H9 (cell line): ENCODE measurements at regions not wholly inside any gene's neighbourhood (a gene's known extent, or its start where the extent isn't known, plus 50 kb on each side); places are given as distances from the start of the nearest gene placed in this dataset.

Experiments
- DNase-seq: peaks from one replicate; pipeline ENCODE4 v3.0.0-alpha.2; 2017
- H2AFZ ChIP-seq: one replicate; pipeline ENCODE4 v1.6.1; 2013; ENCODE audit warnings: mild to moderate bottlenecking, low read length, control low read depth, moderate library complexity
- H2AK5ac ChIP-seq: 2 replicates; pipeline ENCODE4 v1.6.1; 2013; ENCODE audit warnings: low read length, control low read depth, mixed read lengths; ENCODE audit not compliant: insufficient read length
- H2BK120ac ChIP-seq: one replicate; pipeline ENCODE4 v1.6.1; 2013; ENCODE audit warnings: low read depth, mild to moderate bottlenecking, low read length, control low read depth, inconsistent platforms; ENCODE audit not compliant: poor library complexity, severe bottlenecking
- H2BK12ac ChIP-seq: 2 replicates; pipeline ENCODE4 v1.6.1; 2013; ENCODE audit warnings: low read length, control low read depth, mixed read lengths, low read depth; ENCODE audit not compliant: insufficient read length
- H2BK15ac ChIP-seq: 2 replicates; pipeline ENCODE4 v1.6.1; 2013; ENCODE audit warnings: low read depth, low read length, control low read depth
- H2BK20ac ChIP-seq: one replicate; pipeline ENCODE4 v1.6.1; 2013; ENCODE audit warnings: low read depth, mild to moderate bottlenecking, low read length, control low read depth, inconsistent platforms; ENCODE audit not compliant: poor library complexity, severe bottlenecking
- H2BK5ac ChIP-seq: 2 replicates; pipeline ENCODE4 v1.6.1; 2013; ENCODE audit warnings: low read length, control low read depth, mixed read lengths; ENCODE audit not compliant: insufficient read length
- H3K14ac ChIP-seq: 2 replicates; pipeline ENCODE4 v1.6.1; 2013; ENCODE audit warnings: low read length, control low read depth; ENCODE audit not compliant: insufficient read depth
- H3K18ac ChIP-seq: 2 replicates; pipeline ENCODE4 v1.6.1; 2013; ENCODE audit warnings: low read depth, mild to moderate bottlenecking, mixed read lengths, low read length, control low read depth; ENCODE audit not compliant: insufficient read length
- H3K23ac ChIP-seq: 2 replicates; pipeline ENCODE4 v1.6.1; 2013; ENCODE audit warnings: low read length, control low read depth, mixed read lengths, low read depth; ENCODE audit not compliant: insufficient read length
- H3K23me2 ChIP-seq: 2 replicates; pipeline ENCODE4 v1.6.1; 2013; ENCODE audit warnings: low read depth, mild to moderate bottlenecking, mixed read lengths, low read length, control low read depth; ENCODE audit not compliant: insufficient read length, poor library complexity, severe bottlenecking
- H3K27ac ChIP-seq: 2 replicates; pipeline ENCODE4 v1.5.1; 2013; ENCODE audit warnings: low read length, control low read depth, mixed read lengths, low read depth; ENCODE audit not compliant: insufficient read length
- H3K27me3 ChIP-seq: 2 replicates; pipeline ENCODE4 v1.6.1; 2013; ENCODE audit warnings: low read length, control low read depth, inconsistent platforms; ENCODE audit not compliant: insufficient read depth
- H3K4ac ChIP-seq: 2 replicates; pipeline ENCODE4 v1.6.1; 2013; ENCODE audit warnings: low read depth, mild to moderate bottlenecking, control low read depth, inconsistent platforms, low read length, moderate library complexity
- H3K4me1 ChIP-seq: 2 replicates; pipeline ENCODE4 v1.6.1; 2013; ENCODE audit warnings: low read length, control low read depth, inconsistent platforms; ENCODE audit not compliant: insufficient read depth
- H3K4me2 ChIP-seq: 2 replicates; pipeline ENCODE4 v1.6.1; 2013; ENCODE audit warnings: low read length, control low read depth, mixed read lengths; ENCODE audit not compliant: insufficient read length, insufficient read depth
- H3K56ac ChIP-seq: 2 replicates; pipeline ENCODE4 v1.6.1; 2013; ENCODE audit warnings: low read depth, mild to moderate bottlenecking, mixed read lengths, low read length, control low read depth; ENCODE audit not compliant: insufficient read length
- H3K79me1 ChIP-seq: 2 replicates; pipeline ENCODE4 v1.6.1; 2013; ENCODE audit warnings: low read depth, mild to moderate bottlenecking, moderate library complexity, low read length, control low read depth, inconsistent platforms; ENCODE audit not compliant: insufficient read depth, poor library complexity, severe bottlenecking
- H3K79me2 ChIP-seq: 2 replicates; pipeline ENCODE4 v1.6.1; 2013; ENCODE audit warnings: low read length, control low read depth, inconsistent platforms; ENCODE audit not compliant: insufficient read depth
- H3K9ac ChIP-seq: 2 replicates; pipeline ENCODE4 v1.6.1; 2013; ENCODE audit warnings: low read length, control low read depth, mixed read lengths; ENCODE audit not compliant: insufficient read length; ENCODE audit errors: extremely low read depth
- H3K9me3 ChIP-seq: one replicate; pipeline ENCODE4 v1.6.1; 2013; ENCODE audit warnings: low read depth, low read length, inconsistent platforms; ENCODE audit not compliant: control insufficient read depth
- H3T11ph ChIP-seq: one replicate; pipeline ENCODE4 v1.6.1; 2013; ENCODE audit warnings: mild to moderate bottlenecking, low read length, control low read depth, inconsistent platforms
- H4K20me1 ChIP-seq: one replicate; pipeline ENCODE4 v1.6.1; 2013; ENCODE audit not compliant: control insufficient read depth, insufficient read length, insufficient read depth
- H4K5ac ChIP-seq: 2 replicates; pipeline ENCODE4 v1.6.1; 2013; ENCODE audit warnings: low read depth, mild to moderate bottlenecking, mixed read lengths, low read length, control low read depth; ENCODE audit not compliant: insufficient read length
- H4K8ac ChIP-seq: replicated peaks from 2 replicates; pipeline ENCODE4 v1.6.1; 2013; ENCODE audit warnings: low read length, control low read depth, mixed read lengths, low read depth; ENCODE audit not compliant: insufficient read length
- H4K91ac ChIP-seq: 2 replicates; pipeline ENCODE4 v1.6.1; 2013; ENCODE audit warnings: low read depth, mild to moderate bottlenecking, moderate library complexity, mixed read lengths, low read length, control low read depth; ENCODE audit not compliant: insufficient read length
- H3K27ac Mint-ChIP-seq, 3 experiments: 2 replicates in 2 of 3; 3 replicates in 1 of 3; pipeline ENCODE4 v1.8.0; 2020 to 2021; ENCODE audit warnings: mixed read lengths in 3 of 3, mild to moderate bottlenecking in 1 of 3, moderate library complexity in 1 of 3
- H3K27me3 Mint-ChIP-seq: 2 replicates; pipeline ENCODE4 v1.8.0; 2021; ENCODE audit warnings: low read depth, mild to moderate bottlenecking, moderate library complexity, mixed read lengths
- H3K36me3 Mint-ChIP-seq, 3 experiments: 2 replicates in 2 of 3; 3 replicates in 1 of 3; pipeline ENCODE4 v1.8.0; 2020 to 2021; ENCODE audit warnings: low read depth in 3 of 3, mixed read lengths in 3 of 3; ENCODE audit not compliant: insufficient read depth in 1 of 3
- H3K4me1 Mint-ChIP-seq, 2 experiments: 2 replicates each; pipeline ENCODE4 v1.8.0; 2020; ENCODE audit warnings: mixed read lengths in 2 of 2
- H3K4me3 Mint-ChIP-seq, 2 experiments: 2 replicates in 1 of 2; 3 replicates in 1 of 2; pipeline ENCODE4 v1.8.0; 2020 to 2021; ENCODE audit warnings: mild to moderate bottlenecking in 2 of 2, mixed read lengths in 2 of 2, moderate library complexity in 1 of 2
- H3K9me3 Mint-ChIP-seq, 2 experiments: 2 replicates in 1 of 2; 3 replicates in 1 of 2; pipeline ENCODE4 v1.8.0; 2020; ENCODE audit warnings: mild to moderate bottlenecking in 2 of 2, mixed read lengths in 2 of 2, moderate library complexity in 1 of 2
- WGBS: extraction: QIAGEN DNeasy Blood & Tissue Kit; methylation state at CpG from one replicate; pipeline ENCODE4 v1.1.7; 2013; ENCODE audit warnings: missing lambda C conversion rate, low lambda C conversion rate, mixed read lengths; ENCODE audit not compliant: insufficient read length; ENCODE audit errors: extremely low coverage; 5-methylcytosine and 5-hydroxymethylcytosine counted together
- TF ChIP-seq, protein P1 (sequence below): fragments of 200-600 bp; sonication (generic); conservative IDR thresholded peaks from 3 replicates; pipeline ENCODE4 v1.8.0; 2021; ENCODE audit warnings: antibody characterized with exemption, mild to moderate bottlenecking

DNA sequence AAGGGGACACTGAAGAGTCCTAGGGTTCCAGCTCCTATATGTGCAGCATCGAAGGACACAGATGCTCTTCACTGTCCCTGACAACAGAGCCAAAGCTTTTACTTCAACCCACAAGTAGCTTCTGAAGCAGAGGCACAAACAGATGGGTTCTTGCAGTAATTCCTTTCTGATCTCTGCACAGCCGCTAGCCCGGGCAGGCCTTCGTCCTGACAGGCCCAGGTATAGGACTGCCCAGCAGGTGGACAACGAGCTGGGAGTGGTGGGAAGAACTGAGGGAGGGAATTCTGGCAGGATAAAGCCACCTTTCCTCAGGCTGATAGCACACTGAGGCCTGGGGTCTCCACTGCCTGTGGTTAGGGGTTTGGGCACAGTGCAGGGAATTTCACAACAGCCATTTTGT, 94.8 kb downstream of the RHOB start:
- Histone ChIP-seq H2BK20ac (no peak overlapping the region), H3K18ac (no peak overlapping the region), H3K14ac (no peak overlapping the region), H3K4me1 (peaks cover 13% of the 10 kb centered on the region; the same call in 1 of the 2 replicates), H3K23me2 (no peaks in the 10 kb centered on the region), H2AK5ac (no peak overlapping the region), H2BK120ac (no peak overlapping the region), H4K5ac (no peak overlapping the region), H3T11ph (no peak overlapping the region), H4K8ac (no peak overlapping the region), H3K79me1 (no peaks in the 10 kb centered on the region), H2BK12ac (no peak overlapping the region), H2BK15ac (no peak overlapping the region), H3K9ac (no peak overlapping the region), H4K91ac (no peak overlapping the region), H3K27me3 (no peaks in the 10 kb centered on the region), H4K20me1 (no peaks in the 10 kb centered on the region), H3K23ac (no peak overlapping the region), H3K4me2 (no peak overlapping the region), H3K9me3 (no peaks in the 10 kb centered on the region), H3K56ac (no peak overlapping the region), H3K4ac (no peak overlapping the region), H2AFZ (no peak overlapping the region), H3K79me2 (no peaks in the 10 kb centered on the region), H3K27ac (no peak overlapping the region), H2BK5ac (no peak overlapping the region)
- no CpG with 5 or more reads among the region's 5 CpGs for WGBS
- peaks cover 0 to 3% (median 2%) of the 10 kb centered on the region in 3 experiments; a peak in 3 of 7 replicates for H3K36me3 Mint-ChIP-seq
- peaks cover 24% of the 10 kb centered on the region for H3K27me3 Mint-ChIP-seq
- no peak overlapping the region for H3K4me3 Mint-ChIP-seq
- no peak for DNase-seq
- H3K9me3 Mint-ChIP-seq = peaks cover 3 to 7% of the 10 kb centered on the region in 2 experiments; a peak in 3 of 5 replicates
- peaks cover 44 to 50% of the 10 kb centered on the region in 2 experiments for H3K4me1 Mint-ChIP-seq
- TF ChIP-seq, protein P1, sequence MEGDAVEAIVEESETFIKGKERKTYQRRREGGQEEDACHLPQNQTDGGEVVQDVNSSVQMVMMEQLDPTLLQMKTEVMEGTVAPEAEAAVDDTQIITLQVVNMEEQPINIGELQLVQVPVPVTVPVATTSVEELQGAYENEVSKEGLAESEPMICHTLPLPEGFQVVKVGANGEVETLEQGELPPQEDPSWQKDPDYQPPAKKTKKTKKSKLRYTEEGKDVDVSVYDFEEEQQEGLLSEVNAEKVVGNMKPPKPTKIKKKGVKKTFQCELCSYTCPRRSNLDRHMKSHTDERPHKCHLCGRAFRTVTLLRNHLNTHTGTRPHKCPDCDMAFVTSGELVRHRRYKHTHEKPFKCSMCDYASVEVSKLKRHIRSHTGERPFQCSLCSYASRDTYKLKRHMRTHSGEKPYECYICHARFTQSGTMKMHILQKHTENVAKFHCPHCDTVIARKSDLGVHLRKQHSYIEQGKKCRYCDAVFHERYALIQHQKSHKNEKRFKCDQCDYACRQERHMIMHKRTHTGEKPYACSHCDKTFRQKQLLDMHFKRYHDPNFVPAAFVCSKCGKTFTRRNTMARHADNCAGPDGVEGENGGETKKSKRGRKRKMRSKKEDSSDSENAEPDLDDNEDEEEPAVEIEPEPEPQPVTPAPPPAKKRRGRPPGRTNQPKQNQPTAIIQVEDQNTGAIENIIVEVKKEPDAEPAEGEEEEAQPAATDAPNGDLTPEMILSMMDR = no peak
- no peak overlapping the region for H3K27ac Mint-ChIP-seq
